NCI-H1417 (cell line): ENCODE measurements at regions not wholly inside any gene's neighbourhood (a gene's known extent, or its start where the extent isn't known, plus 50 kb on each side); places are given as distances from the start of the nearest gene placed in this dataset.

Experiments used
- DNase-seq, 3 experiments: peaks; one replicate each; lab custom pipeline; 2025; lab: John Stamatoyannopoulos, UW

GRCh38 chr14:101108579-101109346, 205.2 kb upstream of the RTL1 start:
- DNase-seq, result no peak

DNA sequence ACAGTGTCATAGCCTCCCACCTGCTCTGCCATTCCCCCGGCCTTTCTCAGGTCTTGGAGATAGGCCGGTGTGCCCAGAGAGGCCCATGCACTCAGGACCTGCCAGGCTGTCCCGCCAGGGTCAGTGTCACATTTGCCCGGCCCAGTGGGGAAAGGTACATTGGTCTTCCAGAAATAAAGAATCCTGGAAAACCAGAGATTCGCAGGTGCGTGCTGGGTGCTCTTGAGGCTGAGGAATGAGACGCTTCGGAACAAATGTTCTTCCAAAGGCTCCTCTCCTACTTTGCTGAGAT, 205.8 kb upstream of the RTL1 start:
- DNase-seq, result no peak

DNA sequence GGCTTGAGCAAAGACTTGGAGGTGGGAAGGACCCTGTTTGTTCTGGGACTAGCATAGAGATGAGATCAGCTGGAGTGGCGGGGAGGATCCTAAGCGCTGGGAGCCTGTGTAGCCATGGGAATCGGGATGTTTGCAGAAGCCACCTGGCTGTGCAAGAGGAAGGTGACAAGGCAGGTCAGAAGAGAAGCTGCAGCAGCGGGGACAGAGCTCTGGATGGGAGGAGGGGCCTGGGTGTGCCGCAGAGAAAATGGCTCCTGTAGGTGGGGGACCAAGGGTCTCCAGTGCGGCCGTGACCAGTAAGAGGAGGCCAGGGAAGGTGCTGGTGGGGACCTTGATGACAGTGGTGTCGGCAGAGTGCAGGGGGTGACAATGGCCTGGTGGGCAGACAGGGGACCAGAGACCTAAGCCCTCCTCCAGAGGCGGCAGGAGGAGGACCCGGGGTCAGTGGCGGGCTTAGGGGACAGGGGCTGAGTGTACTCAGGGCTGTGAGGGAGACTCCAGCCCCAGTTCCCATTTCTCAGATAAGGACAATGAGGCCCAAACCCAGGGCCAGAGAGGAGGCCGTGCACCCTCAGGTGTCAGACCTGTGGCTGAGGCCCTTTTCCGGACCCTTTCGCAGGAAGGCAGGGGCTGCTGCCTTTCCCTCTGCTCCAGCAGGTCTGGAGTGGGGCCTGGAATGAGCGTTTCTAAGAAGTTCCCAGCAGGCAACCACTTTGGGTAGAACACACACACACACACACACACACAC, 206.6 kb upstream of the RTL1 start:
- DNase-seq, result peak; percentile 55 to 80 (median 76)

DNA sequence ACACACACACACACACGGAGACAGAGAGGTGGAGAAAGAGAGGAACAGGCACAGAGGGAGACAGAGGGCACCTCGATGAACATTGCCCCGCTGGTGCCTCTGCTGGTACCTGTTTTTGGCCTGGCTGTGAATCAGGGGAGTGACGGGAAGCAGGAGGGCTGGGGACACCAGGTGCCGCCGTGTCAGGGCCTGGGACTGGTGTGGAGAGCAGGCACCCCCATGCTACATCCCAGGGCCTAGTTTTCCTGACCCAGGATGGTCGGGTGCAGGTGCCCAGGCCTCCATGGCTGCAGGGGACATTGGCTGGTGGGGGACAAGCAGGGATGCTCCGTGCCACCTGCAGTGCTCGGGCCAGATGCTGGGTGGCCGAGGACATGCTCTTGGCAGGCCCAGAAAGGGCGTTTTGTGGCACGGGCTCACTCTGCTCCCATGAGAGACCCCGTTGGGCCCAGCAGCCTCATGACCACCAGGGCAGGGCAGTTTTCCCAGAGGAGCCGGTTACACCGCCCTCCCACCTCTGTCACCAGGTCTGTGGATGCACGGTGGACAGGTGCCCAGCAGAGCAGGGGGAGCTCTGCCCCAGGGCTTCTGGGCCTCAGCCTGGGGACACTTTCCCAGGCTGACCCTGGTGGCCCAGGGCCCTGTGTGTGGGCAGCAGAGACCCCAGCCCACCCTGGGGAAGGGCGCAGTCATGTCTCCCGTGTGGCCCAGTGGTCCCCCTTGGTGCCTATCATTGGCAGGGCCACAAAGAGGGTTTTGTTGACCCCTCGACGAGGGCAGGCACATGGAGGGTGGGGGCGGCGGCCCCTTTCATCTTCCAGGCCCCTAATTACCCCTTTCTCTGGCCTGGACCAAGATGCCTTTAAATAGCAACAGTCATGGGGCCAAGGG, 207.5 kb upstream of the RTL1 start:
- peak in 1 of 3 experiments; percentile 24 for DNase-seq

DNA sequence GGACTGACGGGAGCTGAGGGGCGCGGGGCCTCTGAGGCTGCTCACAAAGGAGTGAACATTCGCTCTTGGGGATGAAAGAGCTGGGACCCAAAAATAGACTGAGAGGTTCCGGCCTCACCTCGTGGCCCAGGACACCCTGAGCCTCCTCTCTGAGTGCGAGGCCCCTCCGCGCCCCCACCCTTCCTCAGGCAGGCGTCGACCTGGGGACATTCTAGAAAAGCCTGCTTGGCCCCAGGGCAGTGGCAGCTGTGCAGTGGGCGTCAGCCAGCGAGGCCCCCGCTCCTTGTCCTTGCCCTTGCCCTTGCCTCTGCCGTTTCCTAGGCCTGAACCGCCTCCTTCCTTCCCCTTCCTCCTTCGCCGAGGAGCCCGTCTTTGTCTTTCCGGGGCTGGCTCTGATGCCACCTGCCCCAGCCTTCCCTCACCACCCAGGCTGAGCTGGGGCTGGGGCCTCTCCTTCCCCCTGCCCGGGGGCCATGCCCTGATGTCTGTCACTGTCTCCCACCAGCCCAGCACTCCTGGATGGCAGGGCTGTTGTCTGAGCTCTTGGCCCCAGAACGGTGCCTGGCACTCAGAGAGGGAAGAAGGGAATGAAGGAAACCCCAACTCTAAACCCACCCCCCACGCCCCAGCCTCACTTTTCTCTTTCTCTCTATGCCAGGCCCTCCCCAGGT, 208.2 kb upstream of the RTL1 start:
- no peak for DNase-seq

DNA sequence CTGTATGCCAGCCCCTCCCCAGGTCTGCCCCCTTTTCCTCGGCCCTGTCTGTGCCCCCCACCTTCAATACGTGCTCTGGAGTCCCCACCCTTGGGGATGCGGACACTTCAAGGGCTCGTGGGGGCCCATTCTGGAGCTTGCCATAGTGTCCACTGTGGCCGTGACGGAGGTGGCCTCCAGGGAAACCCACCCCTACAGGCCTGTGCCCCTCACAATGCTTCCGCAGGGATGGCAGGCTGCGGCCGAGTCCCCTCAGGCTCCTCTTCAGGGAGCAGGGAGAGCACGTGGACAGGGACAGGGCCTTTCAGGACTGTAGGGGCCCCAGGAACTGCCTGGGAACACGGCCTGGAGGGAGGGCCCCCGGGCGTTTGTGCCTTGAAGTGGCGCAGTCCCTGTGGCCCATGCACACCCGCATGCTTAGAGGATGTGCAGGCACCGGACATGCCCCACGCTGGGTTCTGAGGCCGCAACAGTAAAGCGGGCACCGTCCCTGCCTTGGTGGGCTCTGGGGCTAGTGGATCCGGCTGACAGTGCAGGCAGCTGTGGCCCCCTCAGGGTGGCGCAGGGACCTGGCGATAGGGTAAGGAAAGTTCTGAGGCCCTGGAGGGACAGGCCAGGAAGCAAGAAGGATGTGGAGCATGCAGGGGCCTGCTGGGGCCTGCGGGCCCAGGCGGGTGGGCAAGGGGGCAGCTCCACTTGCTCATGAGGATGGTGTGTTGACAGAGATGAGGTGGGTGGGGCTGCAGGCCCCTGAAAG, 209.0 kb upstream of the RTL1 start:
- no peak for DNase-seq

DNA sequence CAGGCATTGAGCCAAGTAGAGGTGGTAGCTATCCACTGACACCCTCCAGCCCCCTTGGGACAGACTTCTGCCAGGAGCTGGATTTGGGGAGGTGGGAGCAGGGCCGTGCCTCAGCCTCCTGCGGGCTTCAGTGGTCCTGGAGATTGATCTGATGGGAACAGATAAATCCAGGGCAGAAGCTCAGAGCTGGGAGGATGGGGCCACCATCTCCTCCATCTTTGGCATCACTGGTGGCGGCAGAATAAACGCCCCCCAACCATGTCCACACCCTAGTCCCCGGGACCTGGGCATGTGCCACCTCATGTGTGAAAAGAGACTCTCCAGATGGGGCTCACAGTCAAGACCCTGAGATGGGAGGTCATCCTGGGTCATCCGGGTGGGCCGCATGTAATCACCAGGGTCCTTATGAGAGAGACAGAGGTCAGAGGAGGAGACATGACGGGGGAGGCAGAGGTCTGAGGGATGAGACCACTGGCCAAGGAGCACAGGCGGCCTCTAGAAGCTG, 209.6 kb upstream of the RTL1 start:
- DNase-seq, result no peak

DNA sequence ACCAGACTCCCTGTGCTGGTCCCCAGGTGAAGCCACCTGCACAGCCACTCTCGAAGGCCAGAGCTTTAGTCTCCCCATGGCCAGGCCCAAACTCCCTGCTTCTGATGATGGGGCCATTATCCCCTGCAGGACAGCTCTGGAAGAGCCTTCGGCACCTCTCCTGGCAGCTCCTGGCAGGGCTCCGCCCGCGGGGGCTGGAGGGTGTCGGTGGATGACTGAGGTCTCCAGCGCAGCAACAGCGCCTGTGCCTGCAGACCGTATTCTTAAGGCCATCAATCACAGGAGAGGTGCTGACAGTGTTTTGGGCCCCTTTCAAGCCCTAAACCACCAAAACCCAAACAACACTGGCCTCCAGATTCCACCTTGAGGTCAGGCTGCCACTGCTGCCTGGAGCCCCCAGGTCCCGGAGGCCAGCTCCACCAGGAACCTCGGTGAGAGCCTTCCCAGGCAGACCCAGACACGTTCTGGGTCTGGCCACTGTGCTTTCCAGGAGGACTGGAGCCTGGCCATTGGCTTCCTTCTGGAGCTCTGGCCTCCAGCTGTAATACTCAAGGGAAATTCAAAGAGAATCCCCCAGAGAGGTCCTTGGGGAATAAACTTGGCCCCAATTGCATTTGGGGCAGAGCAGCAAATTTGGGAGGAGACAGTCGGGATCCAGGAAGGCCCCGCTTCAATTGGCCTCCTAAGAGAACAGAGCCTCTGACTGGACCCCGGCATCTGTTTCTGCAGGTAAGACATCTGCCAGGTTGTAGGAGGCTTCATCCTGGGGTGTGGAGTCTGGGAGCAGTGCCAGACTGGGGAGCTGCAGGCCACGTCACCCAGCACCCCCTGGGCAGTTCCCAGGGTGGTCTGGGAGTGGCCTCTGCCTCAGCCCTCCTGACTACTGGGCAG, 210.6 kb upstream of the RTL1 start:
- no peak for DNase-seq

GRCh38 chr14:101114726-101115515, 211.4 kb upstream of the RTL1 start:
- no peak for DNase-seq

DNA sequence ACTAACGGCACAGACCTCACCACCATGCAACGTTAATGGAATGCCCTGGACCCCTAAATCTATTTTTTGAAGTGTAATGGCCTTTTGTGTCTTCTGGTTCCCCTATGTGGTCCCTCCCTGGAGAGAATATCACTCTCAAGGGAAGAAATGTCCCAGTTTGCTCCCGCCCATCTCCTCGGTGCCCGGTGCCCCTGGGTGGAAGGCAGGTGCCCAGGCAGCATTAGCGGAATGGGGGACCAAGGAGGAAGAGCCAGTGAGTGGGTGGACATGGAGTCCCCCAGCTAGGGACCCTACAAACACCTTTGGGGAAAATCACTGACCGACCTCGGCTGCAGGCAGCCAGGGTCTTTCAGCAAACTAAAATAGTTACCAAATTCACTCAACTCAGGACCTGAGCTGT, 212.1 kb upstream of the RTL1 start:
- no peak for DNase-seq

- no peak for DNase-seq
These were observed 212.5 kb upstream of the RTL1 start for GRCh38 chr14:101116065-101116464.

GRCh38 chr14:101116486-101117130, 213.1 kb upstream of the RTL1 start:
- DNase-seq, result no peak

GRCh38 chr14:101117543-101117942, 214.0 kb upstream of the RTL1 start:
- no peak for DNase-seq

- DNase-seq, result no peak
These were observed 214.7 kb upstream of the RTL1 start for GRCh38 chr14:101118233-101118632.

GRCh38 chr14:101118746-101119591, 215.4 kb upstream of the RTL1 start:
- DNase-seq, result peak in 1 of 3 experiments; percentile 7

DNA sequence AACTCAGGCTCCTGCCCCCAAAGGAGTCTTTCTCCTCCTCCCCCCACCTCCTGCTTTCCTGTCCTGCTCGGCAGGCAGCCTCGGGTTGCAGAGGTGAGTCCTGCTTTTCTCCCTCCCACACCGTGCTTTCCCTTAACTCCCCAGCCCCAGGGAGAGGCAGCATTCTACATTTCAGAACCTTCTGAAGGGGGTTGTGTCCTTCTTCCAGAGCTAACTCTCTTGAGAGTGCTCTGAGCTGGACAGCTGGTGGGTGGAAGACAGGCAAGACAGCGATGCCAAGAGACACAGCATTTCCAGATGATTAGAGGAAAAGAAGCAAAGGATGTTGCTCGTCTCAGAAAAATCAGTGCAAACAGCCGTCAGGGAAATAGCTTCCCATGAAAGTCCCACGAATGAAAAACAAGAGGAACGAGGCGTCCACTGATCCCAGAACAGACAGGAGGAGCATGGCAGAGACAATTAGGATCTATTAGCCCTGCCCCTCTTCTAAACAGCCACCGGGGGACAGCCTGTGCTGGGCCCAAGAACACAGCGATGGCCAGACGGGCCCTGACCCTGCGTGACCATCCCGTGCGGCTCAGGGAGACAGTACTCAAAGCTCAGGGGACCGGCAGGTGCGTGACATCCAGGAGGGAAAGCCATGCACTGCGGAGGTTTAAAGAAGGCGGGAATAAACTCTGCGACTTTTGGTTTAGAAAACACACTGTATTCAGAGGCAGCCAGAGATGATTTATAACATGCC, 216.5 kb upstream of the RTL1 start:
- no peak for DNase-seq
